Neural cell (in vitro differentiated cells): ENCODE measurements at regions not wholly inside any gene's neighbourhood (a gene's known extent, or its start where the extent isn't known, plus 50 kb on each side); places are given as distances from the start of the nearest gene placed in this dataset.

Experiments
- H2AFZ ChIP-seq: fragments of 200-600, 300-800 bp; sonication (generic), shearing (Covaris generic); 2 replicates; pipeline ENCODE4 v1.6.0; 2014; ENCODE audit warnings: low read depth, mild to moderate bottlenecking, antibody characterized with exemption, low read length, moderate library complexity
- H3F3A ChIP-seq: fragments of 200-600 bp; shearing (Covaris generic); 2 replicates; pipeline ENCODE4 v1.6.1; 2016; ENCODE audit warnings: mild to moderate bottlenecking, moderate library complexity, mixed read lengths, antibody characterized with exemption, low read length; ENCODE audit not compliant: insufficient read depth, poor library complexity, severe bottlenecking
- H3K27ac ChIP-seq: fragments of 200-600, 300-800 bp; sonication (generic), shearing (Covaris generic); 2 replicates; pipeline ENCODE4 v1.5.1; 2014; ENCODE audit warnings: mild to moderate bottlenecking, low read length, moderate library complexity
- H3K27me3 ChIP-seq: fragments of 300-800, 200-600 bp; sonication (generic), shearing (Covaris generic); 2 replicates; pipeline ENCODE4 v1.6.0; 2014; ENCODE audit warnings: mild to moderate bottlenecking, low read depth, low read length, moderate library complexity; ENCODE audit not compliant: insufficient read depth
- H3K36me3 ChIP-seq: fragments of 300-800, 200-600 bp; sonication (generic), shearing (Covaris generic); 2 replicates; pipeline ENCODE4 v1.5.1; 2014; ENCODE audit warnings: mild to moderate bottlenecking, antibody characterized with exemption, low read length, moderate library complexity; ENCODE audit not compliant: insufficient read depth
- H3K4me2 ChIP-seq: fragments of 300-800, 200-600 bp; sonication (generic), shearing (Covaris generic); 2 replicates; pipeline ENCODE4 v1.6.0; 2014; ENCODE audit warnings: mild to moderate bottlenecking, low read length
- H3K4me3 ChIP-seq: fragments of 300-800, 200-600 bp; sonication (generic), shearing (Covaris generic); 2 replicates; pipeline ENCODE4 v1.5.1; 2014; ENCODE audit warnings: mild to moderate bottlenecking, low read length, moderate library complexity
- H3K79me2 ChIP-seq: fragments of 200-600 bp; shearing (Covaris generic); replicated peaks from 2 replicates; pipeline ENCODE4 v1.6.0; 2014; ENCODE audit warnings: mild to moderate bottlenecking, low read length, moderate library complexity; ENCODE audit not compliant: insufficient read depth
- H3K9ac ChIP-seq: fragments of 300-800, 200-600 bp; sonication (generic), shearing (Covaris generic); 2 replicates; pipeline ENCODE4 v1.6.1; 2016; ENCODE audit warnings: mild to moderate bottlenecking, low read length, mixed read lengths
- H3K9me2 ChIP-seq: fragments of 200-600 bp; shearing (Covaris generic); 2 replicates; pipeline ENCODE4 v1.6.1; 2016; ENCODE audit warnings: mild to moderate bottlenecking, low read length, mixed read lengths; ENCODE audit not compliant: insufficient read depth
- H3K9me3 ChIP-seq: fragments of 200-600, 300-800 bp; sonication (generic), shearing (Covaris generic); 2 replicates; pipeline ENCODE4 v1.6.1; 2016; ENCODE audit warnings: mild to moderate bottlenecking, mixed run types, low read length, moderate library complexity, mixed read lengths
- H4K20me1 ChIP-seq: fragments of 200-600 bp; shearing (Covaris generic); 2 replicates; pipeline ENCODE4 v1.6.1; 2016; ENCODE audit warnings: mild to moderate bottlenecking, mixed run types; ENCODE audit not compliant: insufficient read depth
- CTCF ChIP-seq: fragments of 450-650 bp; IDR thresholded peaks from 2 replicates; pipeline ENCODE4 v1.5.1; 2014; ENCODE audit warnings: antibody characterized with exemption, mild to moderate bottlenecking, moderate library complexity; ENCODE audit not compliant: poor library complexity, severe bottlenecking
- EP300 ChIP-seq: fragments of 450-650 bp; conservative IDR thresholded peaks from 2 replicates; pipeline ENCODE4 v1.6.1; 2014; ENCODE audit warnings: antibody characterized with exemption, mild to moderate bottlenecking, moderate library complexity; ENCODE audit not compliant: poor library complexity, severe bottlenecking
- EZH2 ChIP-seq: fragments of 200-600, 300-800 bp; shearing (Covaris generic), sonication (generic); IDR thresholded peaks from 2 replicates; pipeline ENCODE4 v1.6.1; 2014; ENCODE audit warnings: antibody characterized with exemption, low read length, borderline replicate concordance, mild to moderate bottlenecking; ENCODE audit not compliant: insufficient read depth, poor library complexity, severe bottlenecking
- MXI1 ChIP-seq: fragments of 450-650 bp; conservative IDR thresholded peaks from 2 replicates; pipeline ENCODE4 v1.6.1; 2014; ENCODE audit warnings: antibody characterized with exemption, mild to moderate bottlenecking; ENCODE audit not compliant: poor library complexity, severe bottlenecking
- POLR2AphosphoS5 ChIP-seq: IDR thresholded peaks from 2 replicates; pipeline ENCODE4 v1.6.1; 2012
- RAD21 ChIP-seq: fragments of 450-650 bp; conservative IDR thresholded peaks from 2 replicates; pipeline ENCODE4 v1.6.1; 2014; ENCODE audit warnings: antibody characterized with exemption, mild to moderate bottlenecking, moderate library complexity
- REST ChIP-seq: IDR thresholded peaks from 2 replicates; pipeline ENCODE4 v1.6.1; 2012; ENCODE audit warnings: borderline replicate concordance
- SMC3 ChIP-seq: fragments of 450-650 bp; conservative IDR thresholded peaks from 2 replicates; pipeline ENCODE4 v1.6.1; 2014; ENCODE audit warnings: antibody characterized with exemption, mild to moderate bottlenecking, moderate library complexity; ENCODE audit not compliant: poor library complexity
- TAF1 ChIP-seq: IDR thresholded peaks from 2 replicates; pipeline ENCODE4 v1.6.1; 2012; ENCODE audit warnings: low read depth

- no peak overlapping the region for H3K27ac ChIP-seq
- H3K79me2 ChIP-seq, result no peaks in the 10 kb centered on the region
- TF ChIP-seq SMC3 (no peak), RAD21 (no peak), REST (no peak), EZH2 (no peak), TAF1 (no peak), CTCF (no peak), EP300 (no peak), POLR2AphosphoS5 (no peak), MXI1 (no peak)
- no peaks in the 10 kb centered on the region for H3K36me3 ChIP-seq
- H3K4me2 ChIP-seq, result no peak overlapping the region
- no peaks in the 10 kb centered on the region for H3K9me2 ChIP-seq
- H4K20me1 ChIP-seq, result no peaks in the 10 kb centered on the region
- no peak overlapping the region for H3K9ac ChIP-seq
- H2AFZ ChIP-seq, result no peak overlapping the region
- no peak overlapping the region for H3K4me3 ChIP-seq
- H3F3A ChIP-seq, result no peaks in the 10 kb centered on the region
- no peaks in the 10 kb centered on the region for H3K9me3 ChIP-seq
- no peaks in the 10 kb centered on the region for H3K27me3 ChIP-seq
Measured at GRCh38 chr4:24741910-24742309, 53.5 kb upstream of the SOD3 start.

- no peaks in the 10 kb centered on the region for H3K9me3 ChIP-seq
- no peak overlapping the region for H3K4me2 ChIP-seq
- H3K9me2 ChIP-seq, result no peaks in the 10 kb centered on the region
- no peaks in the 10 kb centered on the region for H3K27me3 ChIP-seq
- no peak overlapping the region for H3K9ac ChIP-seq
- TF ChIP-seq MXI1 (no peak), RAD21 (no peak), CTCF (no peak), EZH2 (no peak), POLR2AphosphoS5 (no peak), REST (no peak), SMC3 (no peak), EP300 (no peak), TAF1 (no peak)
- no peaks in the 10 kb centered on the region for H3F3A ChIP-seq
- no peaks in the 10 kb centered on the region for H3K36me3 ChIP-seq
- H4K20me1 ChIP-seq, result no peaks in the 10 kb centered on the region
- H3K79me2 ChIP-seq, result no peaks in the 10 kb centered on the region
- H3K4me3 ChIP-seq, result no peak overlapping the region
- H2AFZ ChIP-seq, result no peak overlapping the region
- no peak overlapping the region for H3K27ac ChIP-seq
Measured at GRCh38 chr4:24742335-24742734, 53.0 kb upstream of the SOD3 start.
